GM12801 (cell line): ENCODE measurements at regions not wholly inside any gene's neighbourhood (a gene's known extent, or its start where the extent isn't known, plus 50 kb on each side); places are given as distances from the start of the nearest gene placed in this dataset.

Source experiments
- CTCF ChIP-seq: IDR thresholded peaks from one replicate; pipeline ENCODE4 v1.5.1; 2011; ENCODE audit warnings: control low read depth; ENCODE audit not compliant: insufficient read length; ENCODE audit errors: extremely low read depth

DNA sequence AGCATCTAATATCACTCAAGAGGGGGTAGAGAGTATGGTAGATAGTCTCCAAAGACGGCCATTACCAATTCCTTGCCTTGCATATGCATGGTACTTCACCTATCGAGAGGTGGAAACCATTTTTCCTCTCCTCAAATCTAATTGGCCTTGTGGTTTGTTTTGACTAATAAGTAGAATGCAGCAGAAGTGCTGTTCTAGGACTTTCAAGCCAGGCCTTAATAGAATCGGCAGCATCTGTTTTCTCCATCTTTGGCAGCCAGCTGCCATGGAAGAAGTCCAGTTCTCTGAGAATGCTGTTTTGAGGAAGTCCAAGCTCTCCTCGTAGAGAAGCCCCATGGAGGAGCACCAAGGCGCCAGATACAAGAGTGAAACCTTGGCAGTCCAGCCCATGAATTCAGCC, 59.1 kb upstream of the RASGRP1 start:
- TF ChIP-seq CTCF: no peak

DNA sequence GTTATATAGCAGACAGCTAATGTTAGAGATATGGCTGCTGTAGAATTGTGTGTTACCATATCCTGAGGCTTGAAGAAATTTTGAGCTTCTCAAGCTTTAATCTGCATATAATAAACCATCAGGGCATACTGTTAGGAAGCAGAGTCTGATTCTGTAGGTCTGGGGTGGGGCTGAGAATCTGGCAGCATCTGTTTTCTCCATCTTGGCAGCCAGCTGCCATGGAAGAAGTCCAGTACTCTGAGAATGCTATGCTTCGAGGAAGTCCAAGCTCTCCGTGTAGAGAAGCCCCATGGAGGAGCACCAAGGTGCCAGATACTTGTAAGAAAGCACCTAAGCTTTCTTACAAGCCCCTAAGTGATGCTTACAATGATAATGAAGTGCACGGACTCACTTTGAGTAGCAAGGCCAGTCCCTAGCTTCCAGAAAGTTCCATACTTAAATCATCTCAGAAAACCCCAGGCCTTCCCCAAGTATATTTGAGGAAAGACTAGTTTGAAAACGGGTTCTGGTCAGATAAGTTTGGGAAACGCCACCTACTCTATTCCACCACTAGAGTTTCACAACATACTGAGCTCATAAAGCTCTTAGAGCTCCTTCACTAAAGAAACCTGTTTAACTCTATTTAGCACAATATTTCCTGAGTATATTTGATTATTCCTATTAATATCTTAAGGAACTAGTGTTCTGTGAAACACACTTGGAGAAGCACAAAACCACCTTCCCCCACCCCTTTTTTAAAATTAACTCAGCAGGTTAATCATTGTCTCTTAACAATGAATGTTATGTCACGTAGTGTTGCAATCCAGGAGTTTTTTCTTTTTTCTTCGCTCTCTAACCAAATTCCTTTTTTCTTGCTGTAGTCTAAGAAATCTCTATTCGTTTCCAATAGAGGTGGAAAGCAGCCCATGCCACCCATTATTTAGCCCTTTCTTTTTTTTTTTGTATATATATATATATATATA, 59.9 kb upstream of the RASGRP1 start:
- no peak for TF ChIP-seq CTCF

DNA sequence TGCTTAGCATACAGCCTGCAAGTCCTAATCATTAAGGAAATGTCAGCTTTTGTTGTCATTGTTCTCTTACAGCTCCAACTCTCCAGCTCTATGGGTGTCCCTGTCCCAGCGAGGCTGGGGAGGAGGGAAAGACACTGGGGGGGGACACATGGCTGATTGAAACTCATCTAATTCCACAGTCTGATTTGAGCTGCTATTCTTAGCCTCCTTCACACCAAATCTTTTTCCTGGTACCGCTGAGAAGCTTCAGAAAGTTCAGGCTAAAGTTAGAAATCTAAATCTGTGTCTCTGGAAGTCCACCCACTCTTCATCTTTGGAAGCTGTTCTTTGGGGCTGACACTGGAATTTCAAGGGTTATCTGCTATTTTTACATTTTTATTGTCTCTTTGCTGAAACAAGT, 61.3 kb upstream of the RASGRP1 start:
- TF ChIP-seq CTCF: no peak

DNA sequence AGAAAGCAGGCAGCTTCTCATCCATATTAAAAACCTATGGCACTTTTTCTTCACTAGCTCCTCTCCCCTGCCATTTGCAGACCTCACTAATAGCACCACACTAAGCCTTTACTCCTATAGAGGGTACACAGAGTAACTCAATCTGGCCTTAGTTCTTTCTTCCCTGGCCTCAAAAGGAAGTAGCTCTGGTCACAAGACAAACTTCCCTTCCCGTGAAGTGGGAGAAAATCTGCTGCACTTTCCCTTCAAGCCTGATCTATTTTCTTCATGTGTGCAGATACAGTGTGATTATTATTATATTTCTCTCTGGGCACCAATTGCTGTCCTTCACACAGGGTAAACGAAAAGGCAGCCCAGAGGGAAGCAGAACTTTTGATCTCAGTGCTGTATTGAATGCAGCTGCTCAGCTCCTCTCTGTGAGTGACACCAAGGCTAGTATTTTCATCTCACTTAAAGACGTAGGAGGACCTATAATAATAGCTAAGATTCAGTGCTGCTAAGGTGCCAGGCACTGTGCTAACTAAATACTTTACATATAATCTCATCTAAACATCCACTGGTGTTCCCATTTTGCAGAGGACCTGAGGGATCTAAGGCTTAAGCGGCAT, 61.9 kb upstream of the RASGRP1 start:
- TF ChIP-seq CTCF: no peak

DNA sequence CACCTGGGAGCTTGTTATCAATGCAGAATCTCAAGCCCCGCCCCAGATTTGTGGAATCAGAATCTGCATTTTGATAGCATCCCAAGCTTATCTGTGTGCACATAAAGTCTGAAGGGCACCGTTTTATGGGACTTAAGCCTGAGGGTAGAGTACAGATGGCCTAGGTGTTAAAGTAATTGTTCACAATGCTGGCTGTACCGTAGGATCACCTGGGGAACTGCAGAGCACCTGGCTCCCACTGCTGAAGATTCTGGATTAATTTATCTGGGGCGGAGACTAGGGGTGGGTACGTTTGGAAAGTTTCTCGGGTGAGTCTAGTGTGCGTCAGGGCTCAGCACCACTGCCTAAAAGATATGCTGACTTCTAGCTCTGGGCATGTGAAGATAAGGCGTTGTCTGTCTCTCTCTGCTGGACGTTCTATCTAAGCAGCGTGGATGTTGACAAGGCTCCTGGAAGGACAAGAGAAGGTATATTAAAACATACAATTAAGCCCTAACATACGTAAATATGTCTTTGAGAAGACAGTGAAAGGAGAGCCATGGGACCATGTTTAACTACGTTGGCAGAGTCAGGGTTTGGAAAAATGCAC, 63.2 kb upstream of the RASGRP1 start:
- no peak for TF ChIP-seq CTCF

DNA sequence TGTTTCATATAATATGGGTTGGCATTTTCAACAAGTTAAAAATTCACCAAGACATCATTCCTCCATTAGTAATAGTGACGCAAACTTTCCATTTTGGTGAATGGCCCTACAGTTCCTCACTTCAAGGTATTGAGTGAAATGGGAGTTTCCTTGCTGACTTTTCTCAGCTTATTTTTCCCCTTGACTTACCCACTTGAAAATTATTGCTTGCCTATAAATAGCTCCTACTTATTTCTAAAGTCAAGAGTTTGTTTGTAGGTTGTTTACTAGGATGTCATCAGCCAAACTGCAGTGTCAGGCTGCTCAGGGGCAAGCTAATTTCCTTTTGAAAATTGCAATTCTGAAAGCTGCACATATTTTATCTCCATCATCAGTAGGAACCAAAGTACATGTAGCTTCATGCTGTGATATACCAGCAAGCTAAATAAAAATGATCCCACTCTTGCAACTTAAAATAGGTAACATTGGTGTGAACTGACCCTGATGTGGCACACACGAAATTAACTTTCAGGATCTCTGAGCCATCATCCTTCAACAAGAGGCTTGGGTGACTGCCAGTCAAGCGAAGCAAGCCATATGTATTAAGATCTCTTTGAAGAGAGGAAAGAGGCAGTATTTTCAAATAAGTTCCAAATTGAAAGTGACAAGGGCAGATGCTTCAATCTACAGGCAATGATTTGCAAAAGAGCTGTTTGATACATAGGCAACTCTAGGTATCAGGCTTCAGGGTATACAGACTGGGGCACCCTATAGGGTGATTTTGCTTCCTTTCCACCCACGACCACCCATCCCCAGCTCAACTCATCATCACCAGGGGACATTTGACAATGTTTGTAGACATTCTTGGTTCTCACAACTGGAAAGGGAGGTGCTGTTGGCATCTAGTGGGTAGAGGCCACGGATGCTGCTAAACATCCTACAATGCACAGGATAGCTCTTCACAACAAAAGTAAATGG, 66.8 kb upstream of the RASGRP1 start:
- no peak for TF ChIP-seq CTCF

- no peak for TF ChIP-seq CTCF
These were observed 70.6 kb upstream of the RASGRP1 start for GRCh38 chr15:38635170-38635569.
